ENCODE measurements at regions not wholly inside any gene's neighbourhood (a gene's known extent, or its start where the extent isn't known, plus 50 kb on each side); places are given as distances from the start of the nearest gene placed in this dataset.

GRCh38 chr22:49440931-49441330 is 386.7 kb downstream of the BRD1 start:
- Histone ChIP-seq H3K27ac (ENCODE audit: low read length in 2 of 2) (no peak overlapping the region), H3K4me3 (ENCODE audit: control extremely low read depth in 1 of 5, extremely low read depth in 1 of 5, insufficient read depth in 1 of 5, low read depth in 2 of 5, low read length in 4 of 5) (no peak overlapping the region), H3K27me3 (replicated peaks in 1 of 4; ENCODE audit: control extremely low read depth in 1 of 4, control insufficient read depth in 3 of 4, insufficient read depth in 4 of 4, low read length in 3 of 4) (no peaks in the 10 kb centered on the region), H4K20me1 (ENCODE audit: control insufficient read depth, insufficient read depth, low read length, poor library complexity, severe bottlenecking) (no peaks in the 10 kb centered on the region), H3K4me1 (ENCODE audit: control insufficient read depth in 2 of 2, insufficient read depth in 2 of 2, low read length in 2 of 2) (no peaks in the 10 kb centered on the region), H3K9ac (ENCODE audit: low read length) (no peak overlapping the region), H3K36me3 (replicated peaks in 1 of 2; ENCODE audit: control extremely low read depth in 1 of 2, control insufficient read depth in 1 of 2, extremely low read depth in 1 of 2, insufficient read depth in 2 of 2, low read length in 1 of 2) (no peaks in the 10 kb centered on the region), H3K4me2 (replicated peaks; ENCODE audit: low read depth, low read length, poor library complexity, severe bottlenecking) (no peak overlapping the region), H3K9me3 (ENCODE audit: control extremely low read depth in 1 of 3, control insufficient read depth in 2 of 3, insufficient read depth in 1 of 3, low read length in 2 of 3) (peaks cover 0 to 6% (median 0%) of the 10 kb centered on the region in 3 donors), H3K79me2 (ENCODE audit: control insufficient read depth, insufficient read depth, low read length) (no peaks in the 10 kb centered on the region), H2AFZ (ENCODE audit: insufficient read depth, low read depth, low read length, poor library complexity, severe bottlenecking) (no peak overlapping the region)
- no peak for ATAC-seq (ENCODE audit: low read depth)
- H3K27me3 Mint-ChIP-seq = peaks cover 12% of the 10 kb centered on the region
- no peak for DNase-seq
- H3K4me3 Mint-ChIP-seq = no peak overlapping the region
- intact Hi-C loops (cut with micrococcal nuclease) = no loop called here
- no peak overlapping the region for H3K27ac Mint-ChIP-seq
- no peaks in the 10 kb centered on the region for H3K9me3 Mint-ChIP-seq (ENCODE audit: insufficient read depth)
- 94% methylated on average over 17 of the region's 23 CpGs for WGBS (ENCODE audit: insufficient coverage)
- POLR2A ChIA-PET = no interaction called here
- no peak for TF ChIP-seq CTCF (IDR thresholded peaks at IDR 0.05)
- TF ChIP-seq EZH2 (IDR thresholded peaks at IDR 0.05; ENCODE audit: borderline replicate concordance, insufficient read depth, low read depth, low read length, poor library complexity, severe bottlenecking) = no peak
- CTCF ChIA-PET = no interaction called here
- H3K4me1 Mint-ChIP-seq = no peaks in the 10 kb centered on the region

- no peaks in the 10 kb centered on the region for H3K27me3 ChIP-seq (replicated peaks in 1 of 4; ENCODE audit: control extremely low read depth in 1 of 4, control insufficient read depth in 3 of 4, insufficient read depth in 4 of 4, low read length in 3 of 4)
- CTCF ChIA-PET = no interaction called here
- DNase-seq (no peak), ATAC-seq (ENCODE audit: low read depth) (no peak)
- POLR2A ChIA-PET = no interaction called here
- no peaks in the 10 kb centered on the region for H3K36me3 ChIP-seq (replicated peaks in 1 of 2; ENCODE audit: control extremely low read depth in 1 of 2, control insufficient read depth in 1 of 2, extremely low read depth in 1 of 2, insufficient read depth in 2 of 2, low read length in 1 of 2)
- no peak overlapping the region for H3K4me3 Mint-ChIP-seq
- WGBS (ENCODE audit: insufficient coverage) = 94% methylated on average over 10 of the region's 10 CpGs
- H3K27ac Mint-ChIP-seq = no peak overlapping the region
- no peaks in the 10 kb centered on the region for H3K79me2 ChIP-seq (ENCODE audit: control insufficient read depth, insufficient read depth, low read length)
- H3K27me3 Mint-ChIP-seq = peaks cover 11% of the 10 kb centered on the region
- H3K9me3 Mint-ChIP-seq (ENCODE audit: insufficient read depth) = peaks cover 2% of the 10 kb centered on the region
- TF ChIP-seq CTCF (IDR thresholded peaks at IDR 0.05) (no peak), EZH2 (IDR thresholded peaks at IDR 0.05; ENCODE audit: borderline replicate concordance, insufficient read depth, low read depth, low read length, poor library complexity, severe bottlenecking) (no peak)
- H3K4me3 ChIP-seq (ENCODE audit: control extremely low read depth in 1 of 5, extremely low read depth in 1 of 5, insufficient read depth in 1 of 5, low read depth in 2 of 5, low read length in 4 of 5) = no peak overlapping the region
- intact Hi-C loops (cut with micrococcal nuclease) = no loop called here
- no peaks in the 10 kb centered on the region for H4K20me1 ChIP-seq (ENCODE audit: control insufficient read depth, insufficient read depth, low read length, poor library complexity, severe bottlenecking)
- H3K4me2 ChIP-seq (replicated peaks; ENCODE audit: low read depth, low read length, poor library complexity, severe bottlenecking) = no peak overlapping the region
- no peaks in the 10 kb centered on the region for H3K4me1 Mint-ChIP-seq
- no peak overlapping the region for H2AFZ ChIP-seq (ENCODE audit: insufficient read depth, low read depth, low read length, poor library complexity, severe bottlenecking)
- no peaks in the 10 kb centered on the region for H3K4me1 ChIP-seq (ENCODE audit: control insufficient read depth in 2 of 2, insufficient read depth in 2 of 2, low read length in 2 of 2)
- peaks cover 0 to 19% (median 2%) of the 10 kb centered on the region in 3 donors for H3K9me3 ChIP-seq (ENCODE audit: control extremely low read depth in 1 of 3, control insufficient read depth in 2 of 3, insufficient read depth in 1 of 3, low read length in 2 of 3)
- H3K9ac ChIP-seq (ENCODE audit: low read length) = no peak overlapping the region
- no peak overlapping the region for H3K27ac ChIP-seq (ENCODE audit: low read length in 2 of 2)
Observed at GRCh38 chr22:49439373-49439772, 388.3 kb downstream of the BRD1 start.
